Upper lobe of left lung (tissue), 4 donors: ENCODE measurements at regions not wholly inside any gene's neighbourhood (a gene's known extent, or its start where the extent isn't known, plus 50 kb on each side); places are given as distances from the start of the nearest gene placed in this dataset.

Experiments
- EP300 ChIP-seq, 4 donors: sonication (generic); formaldehyde crosslinking; IDR thresholded peaks; one replicate each; pipeline ENCODE4 v1.5.1; 2017; ENCODE audit warnings: antibody characterized with exemption in 4 of 4, control low read depth in 2 of 4
- POLR2A ChIP-seq, 4 donors: fragments of 450-650 bp; IDR thresholded peaks; one replicate each; pipeline ENCODE4 v1.5.1; 2016 to 2017; ENCODE audit warnings: antibody characterized with exemption in 4 of 4, mild to moderate bottlenecking in 2 of 4
- POLR2AphosphoS5 ChIP-seq, 2 donors: sonication (generic); formaldehyde crosslinking; IDR thresholded peaks; one replicate each; pipeline ENCODE4 v1.5.1; 2017; ENCODE audit warnings: antibody characterized with exemption in 2 of 2
- TF ChIP-seq, protein P1 (sequence below), 6 experiments: fragments of 450-650 bp in 4 of 6; fragments of 200-600 bp in 2 of 6; sonication (generic) in 2 of 6; IDR thresholded peaks; one replicate each; pipeline ENCODE4 v1.5.1; 2016 to 2019; ENCODE audit warnings: antibody characterized with exemption in 6 of 6

DNA sequence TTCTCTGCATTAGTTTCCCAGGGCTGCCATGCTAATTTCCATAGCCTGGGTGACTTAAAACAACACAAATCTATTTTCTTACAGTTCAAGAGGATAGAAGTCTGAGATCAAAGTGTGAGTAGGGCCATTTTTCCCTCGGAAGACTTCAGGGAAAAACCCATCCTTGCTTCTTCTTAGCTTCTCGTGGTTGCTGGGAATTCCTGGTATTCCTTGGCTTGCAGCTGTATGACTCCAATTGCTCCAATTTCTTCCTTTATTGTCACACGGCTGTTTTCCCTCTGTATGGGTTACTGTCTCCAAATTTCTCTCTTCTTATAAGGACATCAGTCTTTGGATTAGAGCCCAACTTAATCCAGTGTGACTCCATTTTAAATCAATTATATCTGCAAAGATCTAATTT is 128.4 kb upstream of the JAG1 start:
- TF ChIP-seq, protein P1, sequence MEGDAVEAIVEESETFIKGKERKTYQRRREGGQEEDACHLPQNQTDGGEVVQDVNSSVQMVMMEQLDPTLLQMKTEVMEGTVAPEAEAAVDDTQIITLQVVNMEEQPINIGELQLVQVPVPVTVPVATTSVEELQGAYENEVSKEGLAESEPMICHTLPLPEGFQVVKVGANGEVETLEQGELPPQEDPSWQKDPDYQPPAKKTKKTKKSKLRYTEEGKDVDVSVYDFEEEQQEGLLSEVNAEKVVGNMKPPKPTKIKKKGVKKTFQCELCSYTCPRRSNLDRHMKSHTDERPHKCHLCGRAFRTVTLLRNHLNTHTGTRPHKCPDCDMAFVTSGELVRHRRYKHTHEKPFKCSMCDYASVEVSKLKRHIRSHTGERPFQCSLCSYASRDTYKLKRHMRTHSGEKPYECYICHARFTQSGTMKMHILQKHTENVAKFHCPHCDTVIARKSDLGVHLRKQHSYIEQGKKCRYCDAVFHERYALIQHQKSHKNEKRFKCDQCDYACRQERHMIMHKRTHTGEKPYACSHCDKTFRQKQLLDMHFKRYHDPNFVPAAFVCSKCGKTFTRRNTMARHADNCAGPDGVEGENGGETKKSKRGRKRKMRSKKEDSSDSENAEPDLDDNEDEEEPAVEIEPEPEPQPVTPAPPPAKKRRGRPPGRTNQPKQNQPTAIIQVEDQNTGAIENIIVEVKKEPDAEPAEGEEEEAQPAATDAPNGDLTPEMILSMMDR (IDR thresholded peaks at IDR 0.05): no peak
- no peak for TF ChIP-seq POLR2AphosphoS5 (IDR thresholded peaks at IDR 0.05)
- no peak for TF ChIP-seq EP300 (IDR thresholded peaks at IDR 0.05)
- TF ChIP-seq POLR2A (IDR thresholded peaks at IDR 0.05): no peak
